ENCODE measurements at regions not wholly inside any gene's neighbourhood (a gene's known extent, or its start where the extent isn't known, plus 50 kb on each side); places are given as distances from the start of the nearest gene placed in this dataset.

DNA sequence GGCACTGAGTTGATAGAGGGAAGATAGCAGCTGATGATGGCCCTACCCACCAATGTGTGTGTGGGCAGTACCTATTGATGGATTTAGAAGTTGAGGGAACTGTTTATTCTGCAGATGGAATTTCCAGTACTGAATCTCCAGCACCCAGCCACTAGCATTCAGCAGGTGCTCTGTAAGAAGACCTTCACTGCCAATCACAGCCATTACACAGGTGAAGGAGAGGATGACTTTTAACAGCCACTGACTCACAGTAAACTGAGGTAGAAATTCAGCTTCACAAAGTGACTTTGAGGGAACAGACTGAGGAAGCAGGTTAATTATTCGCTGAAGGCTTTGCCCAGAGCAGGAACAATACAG, 107.8 kb downstream of the GGTLC2 start:
- no peak for DNase-seq (ENCODE audit: low read depth in 2 of 2)
- TF ChIP-seq, protein P1, sequence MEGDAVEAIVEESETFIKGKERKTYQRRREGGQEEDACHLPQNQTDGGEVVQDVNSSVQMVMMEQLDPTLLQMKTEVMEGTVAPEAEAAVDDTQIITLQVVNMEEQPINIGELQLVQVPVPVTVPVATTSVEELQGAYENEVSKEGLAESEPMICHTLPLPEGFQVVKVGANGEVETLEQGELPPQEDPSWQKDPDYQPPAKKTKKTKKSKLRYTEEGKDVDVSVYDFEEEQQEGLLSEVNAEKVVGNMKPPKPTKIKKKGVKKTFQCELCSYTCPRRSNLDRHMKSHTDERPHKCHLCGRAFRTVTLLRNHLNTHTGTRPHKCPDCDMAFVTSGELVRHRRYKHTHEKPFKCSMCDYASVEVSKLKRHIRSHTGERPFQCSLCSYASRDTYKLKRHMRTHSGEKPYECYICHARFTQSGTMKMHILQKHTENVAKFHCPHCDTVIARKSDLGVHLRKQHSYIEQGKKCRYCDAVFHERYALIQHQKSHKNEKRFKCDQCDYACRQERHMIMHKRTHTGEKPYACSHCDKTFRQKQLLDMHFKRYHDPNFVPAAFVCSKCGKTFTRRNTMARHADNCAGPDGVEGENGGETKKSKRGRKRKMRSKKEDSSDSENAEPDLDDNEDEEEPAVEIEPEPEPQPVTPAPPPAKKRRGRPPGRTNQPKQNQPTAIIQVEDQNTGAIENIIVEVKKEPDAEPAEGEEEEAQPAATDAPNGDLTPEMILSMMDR (IDR thresholded peaks at IDR 0.05; ENCODE audit: low read depth, low read length), result no peak
- no peak overlapping the region for H3K4me3 ChIP-seq (replicated peaks in 1 of 2; ENCODE audit: low read depth in 2 of 2, low read length in 2 of 2)

DNA sequence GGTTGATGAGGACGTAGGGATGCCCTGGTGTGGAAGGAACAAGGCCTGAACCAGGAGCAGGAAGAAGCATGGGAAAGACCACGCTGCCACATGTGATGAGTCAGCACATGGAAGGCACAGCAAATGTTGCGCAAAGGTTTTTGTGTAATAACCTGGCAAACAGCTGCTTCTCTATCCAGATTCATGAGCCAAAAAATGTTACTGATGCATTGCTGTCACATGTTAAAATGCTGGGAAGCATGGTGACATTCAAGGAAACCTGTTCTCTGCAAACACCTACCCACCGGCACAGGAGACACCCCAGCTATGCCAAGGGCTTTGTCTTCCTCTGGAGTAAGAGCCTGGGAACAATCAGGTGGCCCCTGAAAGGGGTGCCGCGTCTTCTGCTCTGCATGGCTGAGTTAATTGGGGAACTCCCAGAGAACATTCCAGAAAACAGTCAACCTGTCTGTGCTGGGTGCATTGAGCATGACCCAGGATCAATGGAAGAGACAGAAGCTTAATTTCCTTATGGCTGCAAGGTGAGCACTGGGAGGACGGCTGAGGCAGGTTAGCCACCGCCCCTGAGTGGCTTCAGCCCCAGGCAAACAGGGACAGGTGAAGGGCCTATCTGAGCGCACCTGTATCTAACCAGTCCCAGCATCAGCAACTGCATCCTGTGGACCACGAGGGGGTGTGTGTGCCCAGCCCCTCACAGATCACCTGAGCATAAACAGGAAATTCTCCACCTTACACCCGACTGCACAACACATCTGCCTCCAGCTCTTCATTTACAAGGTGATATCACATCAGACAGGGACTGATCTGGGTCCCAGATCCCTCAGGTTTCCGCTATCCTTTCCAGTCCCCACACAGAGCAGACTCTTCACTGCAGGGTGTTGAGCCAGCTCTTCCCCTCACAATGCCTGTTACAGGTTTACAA, 108.4 kb downstream of the GGTLC2 start:
- no peak overlapping the region for H3K4me3 ChIP-seq (replicated peaks in 1 of 2; ENCODE audit: low read depth in 2 of 2, low read length in 2 of 2)
- DNase-seq (ENCODE audit: low read depth in 2 of 2), result peak; percentile 75 to 89
- TF ChIP-seq, protein P1 (IDR thresholded peaks at IDR 0.05; ENCODE audit: low read depth, low read length), result no peak

DNA sequence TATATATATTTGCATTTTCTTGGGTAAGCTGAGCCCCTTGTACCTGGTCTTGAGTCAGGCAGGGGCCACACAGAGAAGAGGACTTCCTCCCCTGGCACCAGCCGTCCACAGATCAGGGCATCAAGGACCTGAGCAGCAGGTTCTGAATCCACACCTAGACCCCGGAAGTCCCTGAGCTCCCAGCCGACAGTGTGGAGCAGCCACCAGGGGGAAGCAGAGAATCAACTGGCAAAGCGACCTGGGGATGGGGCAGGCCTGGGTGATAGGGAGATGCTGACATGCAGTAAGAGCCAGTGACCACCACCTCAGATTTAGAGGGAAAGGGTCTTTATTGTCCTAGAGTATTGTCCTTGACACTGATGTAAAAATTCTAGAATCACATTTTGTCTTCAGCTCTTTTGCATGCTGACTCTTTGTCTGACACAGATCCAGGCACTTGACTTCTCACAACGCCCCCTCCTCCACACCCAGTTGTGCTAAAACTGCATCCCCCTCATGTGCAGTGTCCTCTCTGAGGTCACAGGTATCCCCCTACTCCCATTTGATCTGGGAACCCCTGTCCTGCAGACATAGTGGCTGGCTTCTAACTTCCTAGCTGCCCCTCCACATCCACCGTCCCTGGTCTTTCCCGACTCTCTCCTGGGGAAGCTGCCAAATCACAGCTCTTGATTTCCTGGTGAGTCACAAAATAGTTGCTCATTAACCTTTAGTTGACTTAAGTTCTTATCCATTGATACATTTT, 109.3 kb downstream of the GGTLC2 start:
- no peak overlapping the region for H3K4me3 ChIP-seq (replicated peaks in 1 of 2; ENCODE audit: low read depth in 2 of 2, low read length in 2 of 2)
- TF ChIP-seq, protein P1 (IDR thresholded peaks at IDR 0.05; ENCODE audit: low read depth, low read length), result peak; percentile 81
- DNase-seq (ENCODE audit: low read depth in 2 of 2), result peak; percentile 42 to 55

DNA sequence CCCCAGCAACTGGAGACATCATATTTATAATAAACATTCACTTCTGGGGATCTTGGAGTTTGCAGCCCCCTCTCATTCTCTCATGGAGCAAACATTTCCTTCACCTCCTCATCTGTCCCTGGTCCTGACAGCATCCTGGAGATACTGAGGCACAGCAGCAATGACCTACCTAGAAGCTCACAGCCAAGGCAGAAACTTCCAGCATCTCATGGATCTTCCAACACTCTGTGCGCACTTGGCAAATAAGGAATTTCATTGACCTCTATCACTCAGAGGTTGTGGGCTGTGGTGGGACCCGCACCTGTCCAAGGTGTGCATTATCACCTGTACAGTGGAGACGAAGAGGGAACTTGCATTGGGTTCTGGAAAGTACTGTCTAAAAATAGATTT, 109.8 kb downstream of the GGTLC2 start:
- DNase-seq (ENCODE audit: low read depth in 2 of 2), result no peak
- H3K4me3 ChIP-seq (replicated peaks in 1 of 2; ENCODE audit: low read depth in 2 of 2, low read length in 2 of 2), result no peak overlapping the region
- TF ChIP-seq, protein P1 (IDR thresholded peaks at IDR 0.05; ENCODE audit: low read depth, low read length), result no peak

DNA sequence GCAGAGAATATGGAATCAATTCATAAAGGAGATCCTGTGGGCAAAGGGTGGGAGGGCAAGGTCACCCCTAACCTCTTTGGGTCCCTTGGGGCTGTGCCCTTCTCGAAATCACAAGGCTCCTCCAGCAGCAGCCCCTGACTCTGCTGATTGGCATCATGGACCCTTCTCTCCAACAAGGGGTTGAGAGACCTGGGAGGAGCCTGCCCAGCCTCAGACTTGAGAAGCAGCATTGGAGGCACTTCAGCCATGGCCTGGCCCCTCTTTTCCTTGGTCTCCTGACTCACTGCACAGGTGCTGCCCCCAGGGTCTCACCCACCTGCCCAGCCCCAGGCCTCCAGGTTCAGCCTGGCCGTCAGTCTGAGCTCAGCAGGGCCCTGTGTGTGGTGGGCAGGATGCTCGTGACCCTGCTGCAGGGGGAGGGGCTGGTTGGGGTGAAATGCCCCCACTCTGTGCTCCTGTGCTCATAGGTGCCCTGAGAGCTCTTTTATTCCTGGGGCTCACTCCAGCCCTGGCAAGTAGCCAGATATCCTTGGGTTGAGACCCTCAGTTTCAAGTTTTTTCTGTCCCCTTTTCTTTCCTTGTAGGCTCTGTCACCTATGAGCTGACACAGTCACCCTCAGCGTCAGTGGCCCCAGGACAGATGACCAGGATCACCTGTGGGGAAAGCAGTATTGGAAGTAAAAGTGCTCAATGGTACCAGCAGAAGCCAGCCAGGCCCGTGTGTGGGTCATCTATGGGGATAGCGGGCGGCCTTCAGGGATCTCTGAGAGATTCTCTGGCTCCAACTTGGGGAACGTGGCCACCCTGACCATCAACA, 110.8 kb downstream of the GGTLC2 start:
- TF ChIP-seq, protein P1 (IDR thresholded peaks at IDR 0.05; ENCODE audit: low read depth, low read length), result no peak
- DNase-seq (ENCODE audit: low read depth in 2 of 2), result no peak
- H3K4me3 ChIP-seq (replicated peaks in 1 of 2; ENCODE audit: low read depth in 2 of 2, low read length in 2 of 2), result no peak overlapping the region

DNA sequence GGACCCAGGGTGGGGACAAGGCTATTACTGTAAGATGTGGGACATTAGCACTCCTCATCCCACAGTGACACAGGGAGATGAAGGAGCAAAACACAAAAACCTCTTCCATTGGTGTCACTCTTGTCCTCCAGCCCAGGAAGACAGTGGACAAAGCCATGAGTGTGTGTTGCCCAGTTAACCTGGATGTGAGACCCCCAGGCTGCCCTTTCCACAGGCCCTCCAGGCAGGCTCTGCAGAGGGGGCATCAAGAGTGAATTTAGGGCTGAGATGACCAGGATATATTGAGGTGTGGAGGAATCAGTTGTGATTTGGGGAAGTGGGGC, 111.3 kb downstream of the GGTLC2 start:
- no peak overlapping the region for H3K4me3 ChIP-seq (replicated peaks in 1 of 2; ENCODE audit: low read depth in 2 of 2, low read length in 2 of 2)
- DNase-seq (ENCODE audit: low read depth in 2 of 2), result no peak
- TF ChIP-seq, protein P1 (IDR thresholded peaks at IDR 0.05; ENCODE audit: low read depth, low read length), result no peak
